GM19463 (cell line): ENCODE measurements at regions not wholly inside any gene's neighbourhood (a gene's known extent, or its start where the extent isn't known, plus 50 kb on each side); places are given as distances from the start of the nearest gene placed in this dataset.

Experiments used
- ATAC-seq: cut with Tn5 transposase; IDR thresholded peaks from one replicate; pipeline ENCODE4 v1.9.1; 2021; ENCODE audit warnings: mild to moderate bottlenecking, moderate library complexity; ENCODE audit not compliant: unreplicated experiment

DNA sequence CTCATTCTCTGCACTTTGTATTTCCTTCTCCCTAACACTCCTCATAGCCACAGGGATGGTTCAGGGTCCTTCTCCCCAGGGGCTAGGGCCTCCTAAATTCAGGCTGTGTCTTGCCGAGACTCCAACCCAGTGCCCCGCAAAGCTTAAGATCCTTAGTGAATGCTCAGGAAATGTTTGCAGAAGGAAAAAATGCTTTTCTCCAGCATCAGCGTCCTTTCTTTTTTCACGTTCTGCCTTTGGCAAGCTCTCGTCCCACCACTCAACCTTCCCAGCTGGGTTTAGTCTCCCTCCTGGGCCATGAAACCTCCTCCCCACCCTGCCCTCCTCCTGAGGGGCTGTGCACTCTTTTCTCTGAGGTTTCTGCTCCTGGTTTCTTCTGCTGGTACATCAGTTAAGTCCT, 503.8 kb upstream of the B3GAT1 start:
- no peak for ATAC-seq

DNA sequence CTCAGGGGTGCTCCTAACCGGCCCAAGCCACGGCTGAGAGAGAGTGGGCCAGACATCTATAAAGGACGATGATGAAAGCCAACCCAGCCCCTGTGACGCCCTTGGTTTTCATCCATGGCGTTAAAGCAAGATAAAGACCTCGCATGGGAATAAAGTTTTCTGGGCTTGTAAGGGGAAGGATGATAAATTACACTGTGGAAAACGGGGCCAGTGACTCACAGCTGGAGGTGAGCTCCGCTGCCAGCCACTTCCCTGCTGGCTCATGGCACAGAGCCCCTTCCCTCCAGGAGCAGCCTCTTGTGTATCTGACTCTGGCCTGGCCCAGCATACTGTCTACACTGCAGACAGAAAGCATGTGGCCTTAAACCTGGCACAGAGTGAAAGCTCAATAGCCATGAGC, 503.2 kb upstream of the B3GAT1 start:
- ATAC-seq: no peak

DNA sequence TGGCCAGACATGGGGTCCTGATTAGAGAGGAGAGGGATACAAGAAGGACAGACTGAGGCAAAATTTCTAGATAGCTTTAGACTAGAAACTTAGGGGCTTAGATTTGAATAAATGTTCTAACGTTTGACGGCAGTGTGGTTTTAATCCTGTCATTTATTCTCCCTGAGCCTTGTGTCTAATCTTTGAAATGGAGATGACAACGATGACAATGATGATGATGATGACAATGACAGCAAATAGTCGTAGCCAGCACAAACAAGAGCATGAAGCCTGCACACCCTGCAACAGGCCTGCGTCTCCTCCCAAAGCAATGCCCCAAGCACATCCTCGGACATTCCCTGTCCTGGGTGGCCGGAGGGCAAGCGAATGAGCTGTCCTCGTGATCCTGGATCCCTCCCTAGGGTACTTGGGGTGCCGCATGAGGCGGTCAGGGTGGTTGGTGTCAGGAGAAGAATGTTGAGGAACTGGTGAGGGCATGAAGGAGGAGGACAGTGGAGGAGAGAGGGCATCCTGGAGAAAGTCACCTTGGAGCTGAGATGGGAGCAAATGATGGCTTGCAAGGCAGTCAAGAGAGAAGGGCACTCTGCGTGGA, 502.1 kb upstream of the B3GAT1 start:
- ATAC-seq: no peak

DNA sequence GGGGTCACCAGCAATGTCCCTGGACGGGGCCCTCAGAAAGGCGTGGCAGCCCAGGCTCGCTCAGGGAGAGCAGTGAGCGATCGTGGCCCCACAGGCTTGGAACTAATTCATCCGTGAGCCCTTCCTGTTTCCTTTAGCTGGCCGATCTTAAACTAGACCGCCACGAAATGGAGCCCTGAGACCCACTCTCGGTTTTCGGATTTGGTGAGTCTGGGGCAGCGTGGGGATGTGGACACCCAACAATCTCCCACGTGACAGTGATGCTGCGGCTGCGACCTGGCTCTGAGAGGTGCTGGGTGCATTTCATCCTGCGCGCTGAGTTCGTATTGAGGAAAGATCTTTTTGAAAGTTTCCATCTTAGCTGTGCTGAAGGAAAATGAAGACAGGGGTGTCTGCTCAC, 501.3 kb upstream of the B3GAT1 start:
- ATAC-seq: no peak

DNA sequence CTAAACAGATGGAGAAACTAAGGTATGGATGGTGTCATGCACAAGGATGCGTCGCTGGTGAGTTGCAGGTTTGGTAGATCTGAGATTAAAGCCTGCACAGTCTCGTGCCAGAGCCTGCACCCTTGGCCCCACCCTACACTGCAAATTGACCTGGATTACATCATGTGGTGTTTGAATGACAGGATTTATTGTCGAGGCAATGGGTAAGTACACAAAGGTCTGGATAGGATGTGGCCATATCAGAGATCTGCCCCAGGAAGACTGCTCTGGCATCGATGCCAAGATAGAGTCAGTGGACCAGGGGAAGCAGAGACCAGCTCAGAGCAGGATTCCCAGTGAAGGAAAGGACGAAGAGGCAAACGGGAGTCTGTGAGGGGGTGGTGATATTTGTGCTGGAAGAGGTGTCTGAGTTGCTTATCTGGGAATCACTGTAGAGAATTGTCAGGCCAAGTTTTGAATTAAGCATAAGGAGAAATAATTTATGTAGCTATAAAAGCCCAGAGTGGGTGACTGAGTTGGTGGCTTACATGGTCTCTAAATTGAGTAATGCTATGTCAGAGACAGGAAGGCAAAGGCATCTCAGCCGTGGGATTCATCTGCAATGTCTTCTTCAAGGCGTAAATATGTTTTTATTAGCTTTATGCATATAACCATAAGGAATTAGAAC, 499.6 kb upstream of the B3GAT1 start:
- no peak for ATAC-seq

DNA sequence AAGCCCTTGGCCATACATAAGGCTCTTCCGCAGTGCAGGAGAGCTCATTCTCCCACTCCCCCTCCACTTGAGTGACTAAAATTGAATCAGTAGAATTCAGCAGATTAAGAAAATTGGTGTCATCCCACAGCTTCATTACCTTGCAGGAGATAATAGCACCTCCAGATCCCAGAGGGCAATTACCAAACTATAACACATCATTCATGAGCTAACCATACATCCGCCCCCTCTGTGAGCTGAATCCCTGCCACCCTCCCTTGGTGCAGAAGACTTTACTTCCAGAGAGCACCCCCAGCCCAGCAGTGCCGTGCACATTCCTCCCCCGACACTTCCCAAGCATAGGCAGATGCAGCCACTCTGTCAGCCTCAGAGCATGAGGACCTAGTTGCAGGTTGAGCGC, 496.5 kb upstream of the B3GAT1 start:
- ATAC-seq: no peak

DNA sequence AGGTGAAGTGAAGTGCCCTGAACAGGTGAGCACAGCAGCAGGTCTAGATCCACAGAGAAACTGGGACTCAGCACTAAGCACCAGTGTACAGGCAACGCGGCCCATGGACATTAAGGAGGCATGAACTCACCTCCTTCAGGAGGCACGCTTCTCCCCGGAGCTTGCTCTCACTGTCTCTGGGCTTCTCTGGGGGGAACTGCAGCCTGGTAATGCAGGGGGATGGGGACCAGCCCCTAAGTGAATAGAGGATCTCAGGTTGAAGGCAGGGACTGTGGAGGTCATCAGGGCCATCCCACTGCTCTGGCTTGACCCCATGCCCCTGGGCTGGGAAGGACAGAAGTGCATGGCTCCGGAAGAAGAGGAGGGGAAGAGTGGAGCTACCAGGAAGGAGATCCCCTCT, 495.6 kb upstream of the B3GAT1 start:
- no peak for ATAC-seq

DNA sequence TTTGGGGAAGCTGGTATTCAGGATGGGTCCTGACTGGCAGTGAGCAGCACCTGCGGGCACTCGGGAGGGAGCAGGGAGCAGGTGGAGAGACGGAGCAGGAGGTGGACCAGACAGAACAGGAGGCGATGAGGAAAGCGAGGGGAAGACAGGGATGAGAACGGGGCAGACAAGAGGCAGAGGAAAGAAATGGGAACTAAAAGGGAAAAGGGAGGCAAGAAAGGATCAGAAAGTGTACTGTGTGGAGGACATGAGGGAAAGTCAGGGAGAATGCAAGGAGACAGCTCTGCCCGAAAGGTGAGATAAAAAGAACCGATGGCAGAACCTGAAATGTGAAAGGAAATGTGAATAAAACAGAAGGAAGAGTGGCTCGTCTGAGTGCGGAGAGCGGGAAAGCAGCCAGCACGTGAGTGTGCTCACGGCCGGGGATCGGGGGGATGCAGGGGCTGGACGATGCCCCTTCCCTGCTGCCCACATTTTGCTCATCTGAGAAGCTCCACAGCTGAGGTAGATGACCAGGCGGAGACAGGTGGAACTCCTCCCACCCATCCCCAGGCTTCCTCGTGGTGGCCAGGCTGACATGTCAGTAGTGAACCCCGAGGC, 494.4 kb upstream of the B3GAT1 start:
- ATAC-seq: no peak

DNA sequence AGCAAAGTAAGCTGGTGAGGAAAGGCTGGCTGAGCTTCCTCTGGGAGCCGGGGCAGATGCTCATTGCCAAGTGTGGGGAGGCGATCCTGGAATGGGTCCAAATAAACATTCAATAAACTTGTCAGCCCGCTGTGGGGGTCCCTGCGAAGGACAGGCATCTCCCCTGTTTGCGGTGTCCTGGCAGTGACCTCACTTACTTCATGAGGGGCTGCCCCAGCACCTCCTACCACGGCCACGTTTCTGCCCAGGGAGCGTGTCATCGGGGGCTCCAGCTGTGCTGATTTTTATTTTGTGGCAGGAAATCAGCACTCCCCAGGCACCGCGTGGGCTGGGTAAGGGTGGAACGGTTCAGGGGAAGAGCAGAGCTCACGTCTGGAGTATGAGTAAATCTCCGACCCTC, 493.9 kb upstream of the B3GAT1 start:
- no peak for ATAC-seq

DNA sequence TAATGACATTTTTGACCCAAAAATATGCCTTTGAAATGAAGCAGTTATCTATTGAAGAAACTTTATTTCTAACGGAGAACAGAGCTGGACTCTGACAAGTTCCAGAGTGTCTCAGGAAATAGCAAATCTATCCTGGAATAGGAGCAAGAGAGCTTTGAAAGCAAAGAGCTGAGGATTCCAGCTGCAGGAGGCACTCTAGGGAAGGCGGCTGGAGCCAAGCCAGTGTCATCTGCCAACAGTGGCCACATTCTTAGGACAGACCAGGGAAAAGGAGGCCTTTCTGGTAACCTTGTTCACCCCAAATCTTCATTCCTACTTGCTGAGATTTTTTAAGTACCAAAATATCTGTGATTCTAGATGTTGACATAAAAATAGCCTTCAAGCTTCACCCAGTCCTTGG, 493.5 kb upstream of the B3GAT1 start:
- ATAC-seq: no peak

DNA sequence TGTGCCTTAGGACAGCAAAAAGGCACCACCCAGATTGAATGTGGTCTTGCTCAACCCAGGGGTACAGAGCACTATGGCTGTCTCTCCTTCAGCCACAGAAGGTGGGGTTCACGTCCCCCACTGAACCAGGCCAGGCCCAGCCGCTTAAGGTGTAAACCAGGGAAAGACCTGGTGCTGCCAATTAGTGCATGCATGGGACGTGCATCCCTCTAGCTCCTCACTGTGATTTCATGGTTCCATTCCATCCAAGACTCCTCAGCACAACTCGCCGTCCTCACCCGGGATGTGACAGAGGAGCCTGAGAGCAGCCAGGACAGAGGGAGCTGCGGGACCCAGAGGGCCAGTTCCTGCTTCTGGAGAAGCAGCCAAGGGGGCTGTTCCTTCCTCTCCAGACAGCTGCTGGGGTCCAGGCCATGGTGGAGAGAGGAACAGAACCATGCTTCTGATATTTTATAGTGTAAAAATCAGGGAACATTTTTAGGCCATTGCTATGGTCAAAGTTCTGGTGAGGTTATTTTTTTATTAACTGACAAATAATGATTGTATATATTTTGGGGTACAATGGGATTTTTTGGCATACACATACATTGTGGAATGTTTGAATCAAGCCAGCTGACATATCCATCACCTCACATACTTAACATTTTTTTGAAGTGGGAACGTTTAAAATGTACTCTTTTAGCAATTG, 492.2 kb upstream of the B3GAT1 start:
- ATAC-seq: no peak

DNA sequence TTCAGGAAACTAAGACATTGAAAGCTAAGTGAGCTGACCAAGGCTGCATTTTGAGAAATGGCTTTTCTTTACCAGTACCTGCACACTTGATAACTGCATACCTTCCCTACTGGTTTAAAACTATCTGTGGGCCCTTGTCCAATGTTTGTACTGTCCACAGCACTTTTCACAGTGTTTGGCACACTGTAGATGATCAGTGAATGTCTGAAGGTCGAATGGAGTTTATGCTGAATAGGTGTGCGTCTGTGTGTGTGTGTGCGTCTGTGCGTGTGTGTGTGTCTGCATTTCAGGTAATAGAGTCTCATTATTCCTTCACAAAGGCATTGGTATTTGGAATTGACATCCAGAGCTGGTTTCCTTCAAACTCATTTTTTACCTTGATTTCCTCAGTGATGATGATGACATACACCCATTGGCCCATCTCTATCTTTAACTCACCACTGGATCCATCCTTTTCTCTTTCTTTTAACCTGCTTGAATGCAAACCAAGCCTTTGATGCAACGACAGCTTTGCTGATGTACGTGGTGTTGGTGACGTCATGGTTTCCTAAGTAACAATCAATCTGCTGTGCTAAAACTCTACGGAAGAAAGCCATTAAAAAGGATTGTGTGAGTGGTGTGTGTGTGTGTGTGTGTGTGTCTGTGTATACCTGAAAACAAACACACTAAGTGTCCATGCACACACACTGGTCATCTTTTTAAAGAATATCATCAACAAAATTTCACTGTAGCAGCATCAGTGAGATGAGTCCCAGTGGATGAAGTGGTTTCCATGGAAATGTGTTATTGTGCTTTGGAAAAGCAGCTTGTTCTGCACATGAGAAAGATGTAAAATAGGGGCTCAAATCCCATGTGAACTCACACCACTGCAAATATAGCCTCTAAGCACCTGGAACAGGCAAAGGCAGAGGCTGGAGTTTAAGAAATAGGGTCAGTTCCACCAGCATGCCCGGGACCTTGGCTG, 490.2 kb upstream of the B3GAT1 start:
- no peak for ATAC-seq

DNA sequence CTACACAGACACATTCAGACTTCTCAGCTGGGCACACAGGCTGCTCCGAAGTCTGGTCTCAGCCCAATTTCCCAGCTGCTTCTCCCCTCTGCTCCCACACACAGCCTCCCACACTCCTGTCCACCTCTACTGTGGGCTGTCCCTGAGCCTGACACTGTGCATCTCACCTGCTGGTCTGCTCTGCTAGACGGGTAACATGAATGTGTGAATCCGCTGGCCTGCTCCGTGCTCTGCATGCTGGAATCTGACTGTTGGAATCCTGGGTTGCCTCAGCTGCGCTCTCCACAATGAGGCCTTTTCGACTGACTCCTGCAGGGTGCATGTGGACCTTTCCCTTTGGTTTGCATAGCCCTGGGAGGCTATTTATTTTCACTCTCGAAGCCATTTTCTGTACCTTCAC, 489.5 kb upstream of the B3GAT1 start:
- ATAC-seq: no peak

DNA sequence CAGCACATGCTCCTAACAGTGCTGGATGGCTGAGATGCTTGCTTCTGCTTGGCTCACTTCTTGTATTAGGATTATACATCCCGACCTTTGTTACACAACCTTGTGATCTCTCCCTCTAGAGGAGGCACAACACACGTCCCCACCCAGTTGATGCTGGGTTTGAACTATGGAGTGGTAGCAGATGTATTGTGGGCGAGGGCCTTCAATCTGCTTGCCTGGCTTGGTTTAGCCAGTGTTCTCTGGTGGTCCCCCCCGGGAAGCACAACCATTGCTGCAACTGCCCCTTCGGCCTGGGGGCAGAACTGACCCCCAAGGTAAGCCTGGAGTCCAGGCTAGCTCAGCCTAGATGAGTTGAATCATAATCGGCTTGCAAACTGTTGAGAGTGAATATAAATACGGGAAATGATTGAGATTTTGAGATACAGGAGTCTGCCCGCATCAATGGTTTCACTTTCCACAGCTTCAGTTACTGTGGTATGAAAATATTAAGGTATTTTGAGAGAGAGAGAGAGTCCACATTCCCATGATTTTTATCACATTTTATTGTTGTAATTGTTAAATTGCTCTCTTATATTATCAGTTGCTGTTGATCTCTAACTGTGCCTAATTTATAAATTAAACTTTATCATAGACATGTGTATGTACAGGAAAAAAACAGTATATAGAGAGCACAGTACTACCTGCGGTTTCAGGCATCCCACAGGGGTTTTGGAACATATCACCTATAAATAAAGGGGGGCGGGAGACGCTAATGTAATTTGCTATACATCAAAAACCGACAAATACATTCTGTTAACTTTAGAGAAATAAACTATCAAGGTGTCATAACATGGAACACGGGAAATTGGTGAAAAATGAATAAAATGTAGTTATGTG, 482.0 kb upstream of the B3GAT1 start:
- ATAC-seq: no peak

DNA sequence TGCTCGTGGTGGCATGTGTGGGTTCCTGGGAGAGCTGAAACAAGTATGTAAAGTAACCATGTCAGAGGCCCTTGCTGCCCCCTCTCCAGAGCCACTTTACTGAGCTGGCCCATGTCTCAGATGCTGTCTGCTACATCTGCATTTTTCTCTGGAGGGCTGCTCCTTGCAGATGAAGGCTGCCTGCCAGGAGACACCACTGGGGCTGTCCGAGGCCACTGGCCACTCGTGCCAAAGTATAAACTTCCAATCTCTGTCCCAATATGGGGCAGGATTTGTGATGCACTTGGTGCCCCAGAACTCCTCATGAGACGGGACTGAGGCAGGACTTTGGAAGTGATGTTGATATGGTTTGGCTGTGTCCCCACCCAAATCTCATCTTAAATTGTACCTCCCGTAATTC, 478.4 kb upstream of the B3GAT1 start:
- no peak for ATAC-seq

DNA sequence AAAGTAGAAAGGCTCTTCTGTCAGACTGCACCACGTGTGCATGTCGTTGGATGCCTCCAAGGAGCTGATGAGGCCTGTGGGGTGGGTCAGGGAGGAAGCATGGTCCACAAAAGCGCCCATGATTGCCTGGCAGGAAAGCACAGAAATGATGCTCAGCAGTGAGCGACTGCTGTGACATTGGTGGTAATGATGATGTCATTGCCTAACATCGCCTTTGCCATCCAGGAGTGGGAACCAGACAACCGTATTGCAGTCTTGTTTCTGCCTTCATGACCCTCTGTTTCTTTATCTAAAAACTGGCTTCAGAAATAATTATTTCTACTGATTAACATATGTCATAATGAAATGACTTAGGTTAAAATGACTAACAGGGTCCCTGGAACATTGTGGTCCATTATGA, 477.8 kb upstream of the B3GAT1 start:
- no peak for ATAC-seq

DNA sequence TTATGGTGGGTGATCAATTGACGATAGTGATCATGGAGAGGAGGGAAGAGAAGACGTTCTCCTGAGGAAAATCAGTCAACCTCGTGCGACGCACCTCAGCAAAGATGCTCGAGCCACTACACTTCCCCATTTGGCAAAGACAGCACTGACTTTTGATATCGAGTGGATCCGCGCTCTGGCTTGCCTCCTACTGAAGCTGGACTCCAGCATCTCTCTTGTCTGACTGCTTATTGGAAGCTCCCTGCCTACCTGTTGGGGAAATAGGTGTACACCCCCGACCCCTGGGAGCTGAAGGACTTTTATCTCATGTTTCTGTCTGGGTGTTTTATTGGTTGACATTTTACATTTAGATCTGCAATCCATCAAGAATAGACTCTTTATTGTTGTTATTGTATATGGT, 476.8 kb upstream of the B3GAT1 start:
- ATAC-seq: no peak

DNA sequence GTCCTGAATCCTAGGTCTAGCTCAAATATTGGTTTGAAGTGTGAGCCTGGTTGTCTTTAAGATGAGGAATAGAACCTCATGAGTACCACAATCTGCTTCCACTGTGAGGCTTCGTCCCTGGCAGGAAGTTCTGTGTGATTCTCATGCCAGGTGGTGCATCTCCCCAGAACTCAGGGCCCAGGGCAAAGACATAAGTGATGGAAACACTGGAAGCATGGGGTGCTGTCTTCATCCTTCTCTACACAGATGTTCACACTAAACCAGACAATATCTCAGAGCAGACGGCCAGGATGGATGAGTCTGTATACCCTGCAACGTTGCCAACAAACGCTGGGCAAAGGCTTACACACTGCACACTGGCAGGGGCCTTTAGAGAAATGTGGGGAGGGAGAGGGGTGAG, 475.9 kb upstream of the B3GAT1 start:
- ATAC-seq: no peak

DNA sequence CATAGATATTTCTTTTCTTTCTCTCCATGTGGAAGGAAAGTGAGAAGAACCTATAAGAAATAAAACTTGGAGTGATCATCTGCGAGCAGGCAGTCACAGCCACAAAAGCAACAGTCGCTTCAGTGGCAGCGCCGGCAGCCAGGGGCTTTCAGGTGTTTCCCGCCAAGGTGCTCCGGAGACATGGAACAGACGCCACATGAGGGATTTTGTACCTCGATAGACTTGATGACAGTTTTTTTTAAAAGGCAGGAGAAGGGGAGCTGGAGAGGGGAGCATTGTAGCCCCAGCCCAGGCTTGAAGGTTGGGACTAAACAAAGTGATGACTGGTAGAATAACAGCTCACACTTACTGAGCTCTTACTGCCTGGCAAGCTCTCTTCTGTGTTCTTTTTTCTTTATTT, 471.4 kb upstream of the B3GAT1 start:
- no peak for ATAC-seq

DNA sequence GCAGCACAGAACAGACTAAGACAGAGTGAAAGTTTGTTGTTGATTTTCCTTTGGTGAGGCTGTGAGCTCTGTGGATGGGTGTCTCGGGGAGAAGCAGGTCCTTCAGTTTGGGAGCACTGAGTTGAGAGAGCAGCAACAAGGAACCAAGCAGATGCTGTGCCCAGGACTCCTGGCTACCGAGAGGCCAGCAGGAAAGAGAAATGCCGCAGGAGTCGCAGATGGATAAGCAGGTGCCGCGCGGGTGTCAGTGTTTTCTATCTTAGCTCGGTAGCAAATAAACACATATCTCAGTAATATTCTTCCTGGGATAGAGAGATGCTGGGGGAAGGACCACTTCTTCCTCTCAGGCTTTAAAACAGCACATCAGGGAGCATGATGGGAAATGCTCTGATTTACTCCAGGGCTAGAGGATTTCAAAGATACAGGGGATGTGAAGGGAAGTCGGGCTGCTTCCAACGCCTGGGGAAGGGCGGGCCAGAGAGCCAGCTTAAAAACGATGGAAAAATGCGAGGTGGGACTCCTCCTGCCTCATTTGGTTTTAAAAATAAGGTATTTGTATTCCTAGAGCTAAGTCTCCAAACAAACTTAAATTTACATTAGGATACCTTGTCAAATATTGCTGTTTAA, 470.7 kb upstream of the B3GAT1 start:
- no peak for ATAC-seq
